GM12872 (cell line): ENCODE measurements at regions not wholly inside any gene's neighbourhood (a gene's known extent, or its start where the extent isn't known, plus 50 kb on each side); places are given as distances from the start of the nearest gene placed in this dataset.

ENCODE experiments used
- TF ChIP-seq, protein P1 (sequence below): IDR thresholded peaks from 3 replicates; pipeline ENCODE4 v1.5.1; 2011; ENCODE audit warnings: low read depth, mild to moderate bottlenecking, low read length, moderate library complexity; ENCODE audit not compliant: insufficient read depth

DNA sequence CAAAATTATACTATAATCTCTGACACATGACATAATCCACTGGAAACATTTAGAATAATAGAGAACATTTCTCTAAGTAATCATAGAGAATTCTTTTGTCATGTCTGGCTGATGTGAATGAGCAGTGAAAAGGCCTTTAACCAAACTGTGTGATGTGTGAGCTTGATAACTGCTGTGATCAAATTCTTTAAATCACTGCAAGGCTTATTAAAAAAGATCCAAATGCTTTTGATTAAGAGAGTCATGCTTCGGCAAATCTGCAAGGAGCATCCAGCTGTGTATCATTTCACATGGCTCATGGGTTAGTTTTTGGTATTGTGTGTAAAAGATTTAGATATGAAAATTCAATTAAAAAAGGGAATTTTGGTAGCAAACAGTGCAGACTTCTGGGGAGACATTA lies 58.6 kb upstream of the TFPI start:
- TF ChIP-seq, protein P1, sequence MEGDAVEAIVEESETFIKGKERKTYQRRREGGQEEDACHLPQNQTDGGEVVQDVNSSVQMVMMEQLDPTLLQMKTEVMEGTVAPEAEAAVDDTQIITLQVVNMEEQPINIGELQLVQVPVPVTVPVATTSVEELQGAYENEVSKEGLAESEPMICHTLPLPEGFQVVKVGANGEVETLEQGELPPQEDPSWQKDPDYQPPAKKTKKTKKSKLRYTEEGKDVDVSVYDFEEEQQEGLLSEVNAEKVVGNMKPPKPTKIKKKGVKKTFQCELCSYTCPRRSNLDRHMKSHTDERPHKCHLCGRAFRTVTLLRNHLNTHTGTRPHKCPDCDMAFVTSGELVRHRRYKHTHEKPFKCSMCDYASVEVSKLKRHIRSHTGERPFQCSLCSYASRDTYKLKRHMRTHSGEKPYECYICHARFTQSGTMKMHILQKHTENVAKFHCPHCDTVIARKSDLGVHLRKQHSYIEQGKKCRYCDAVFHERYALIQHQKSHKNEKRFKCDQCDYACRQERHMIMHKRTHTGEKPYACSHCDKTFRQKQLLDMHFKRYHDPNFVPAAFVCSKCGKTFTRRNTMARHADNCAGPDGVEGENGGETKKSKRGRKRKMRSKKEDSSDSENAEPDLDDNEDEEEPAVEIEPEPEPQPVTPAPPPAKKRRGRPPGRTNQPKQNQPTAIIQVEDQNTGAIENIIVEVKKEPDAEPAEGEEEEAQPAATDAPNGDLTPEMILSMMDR: no peak

DNA sequence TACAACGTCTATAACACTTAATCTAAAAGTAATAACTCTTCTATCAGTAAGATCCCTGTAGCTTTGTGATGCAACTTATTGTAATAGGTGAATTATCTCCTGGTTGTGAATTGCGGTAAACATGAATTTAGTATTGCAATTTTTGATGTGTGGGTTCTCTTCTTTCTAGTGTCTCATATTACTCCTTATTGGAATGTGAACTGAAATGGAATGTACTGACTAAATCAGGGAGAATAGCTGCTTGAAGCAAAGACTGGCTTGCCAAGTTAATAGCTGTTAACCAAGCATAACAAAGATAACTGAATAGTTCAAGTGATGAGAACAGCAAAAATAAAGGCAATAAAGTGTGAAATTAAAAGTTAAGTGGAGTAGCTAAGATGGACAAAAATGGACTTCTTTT lies 60.5 kb upstream of the TFPI start:
- TF ChIP-seq, protein P1: no peak

DNA sequence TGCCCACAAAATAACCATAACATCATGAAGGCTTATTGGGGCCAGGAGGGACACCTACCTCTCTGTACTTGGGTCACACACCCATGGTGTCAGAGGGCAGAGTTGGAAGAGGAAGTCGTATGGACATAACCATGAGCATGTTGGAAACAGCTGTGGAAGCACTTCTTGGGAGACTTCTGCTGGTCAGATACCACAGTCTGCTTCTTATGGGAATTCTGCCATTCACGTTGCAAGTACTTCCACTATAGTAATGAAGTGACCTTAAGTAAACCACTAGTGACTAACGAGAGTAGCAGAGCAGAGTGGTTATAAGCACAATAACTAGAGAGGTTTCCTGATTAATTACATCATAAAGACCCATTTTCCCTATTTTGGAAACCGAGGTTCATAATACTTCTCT lies 61.1 kb upstream of the TFPI start:
- TF ChIP-seq, protein P1: no peak

DNA sequence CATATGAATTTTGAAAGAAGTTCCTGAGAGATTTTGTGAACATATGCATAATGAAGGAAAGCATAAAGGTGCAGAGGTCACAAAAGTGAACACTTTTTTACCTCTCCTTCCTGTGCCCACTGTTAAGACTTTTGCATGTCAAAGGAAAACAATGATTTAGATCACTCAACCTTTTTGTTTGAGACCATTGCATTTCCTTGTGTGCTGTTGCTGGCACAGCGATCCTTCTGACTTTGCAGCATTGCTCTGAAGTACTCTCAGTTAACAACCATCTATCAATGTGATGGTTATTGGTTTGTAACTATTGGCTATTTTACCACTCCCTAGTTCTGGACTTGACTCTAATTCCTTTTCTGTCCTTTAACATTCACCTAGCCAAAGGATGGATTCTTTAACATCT lies 61.7 kb upstream of the TFPI start:
- TF ChIP-seq, protein P1: no peak

DNA sequence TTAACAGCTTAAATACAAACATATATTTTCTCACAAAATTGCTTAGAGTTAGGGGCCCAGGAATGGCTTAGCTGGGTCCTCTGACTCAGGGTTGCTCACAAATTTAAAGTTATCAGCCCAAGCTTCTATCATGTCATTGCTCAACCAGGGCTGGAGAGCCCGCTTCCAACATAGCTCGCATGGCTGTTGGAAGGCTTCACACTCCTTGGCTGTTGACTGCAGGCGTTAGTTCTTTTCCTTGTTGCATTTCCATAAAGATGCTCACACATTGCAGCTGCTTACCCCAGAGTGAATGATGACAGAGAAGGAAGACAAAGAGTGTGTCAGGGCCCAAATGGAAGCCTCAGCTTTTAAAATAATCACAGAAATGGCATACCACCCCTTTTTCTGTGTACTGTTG lies 62.9 kb upstream of the TFPI start:
- TF ChIP-seq, protein P1: no peak

DNA sequence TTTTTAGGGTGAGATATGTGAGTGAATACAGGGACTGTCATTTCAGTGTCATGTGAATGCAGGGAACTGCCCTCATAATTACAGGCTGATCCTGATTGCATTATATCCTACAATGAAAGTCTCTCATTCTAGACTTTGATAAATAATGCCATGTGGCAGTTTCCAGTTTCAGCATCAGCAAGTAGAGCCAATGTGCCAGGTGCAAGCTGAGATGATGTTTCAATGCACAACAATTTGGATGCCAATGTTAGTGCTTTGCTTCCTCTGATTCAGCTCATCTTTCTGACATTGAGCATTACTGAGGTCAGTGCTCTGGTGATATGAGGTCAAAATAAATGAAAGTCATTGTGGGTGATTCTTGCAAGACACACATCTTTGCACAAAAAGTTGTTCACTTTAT lies 63.7 kb upstream of the TFPI start:
- TF ChIP-seq, protein P1: no peak

DNA sequence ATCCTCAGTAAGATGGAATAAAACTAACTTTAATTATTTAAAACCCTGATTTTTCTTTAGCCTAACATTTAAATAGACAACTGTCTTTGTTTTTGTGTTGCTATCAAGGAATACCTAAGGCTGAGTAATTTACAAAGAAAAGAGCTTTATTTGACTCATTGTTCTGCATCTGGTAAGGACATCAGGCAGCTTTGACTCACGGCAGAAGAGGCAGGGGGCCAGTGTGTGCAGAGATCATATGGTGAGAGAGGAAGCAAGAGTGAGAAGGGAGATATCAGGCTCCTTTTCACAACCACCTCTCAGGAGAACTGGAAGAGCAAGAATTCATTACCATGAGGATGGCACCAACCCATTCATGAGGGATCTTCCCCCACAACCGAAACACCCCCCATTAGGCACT lies 64.6 kb upstream of the TFPI start:
- TF ChIP-seq, protein P1: no peak

DNA sequence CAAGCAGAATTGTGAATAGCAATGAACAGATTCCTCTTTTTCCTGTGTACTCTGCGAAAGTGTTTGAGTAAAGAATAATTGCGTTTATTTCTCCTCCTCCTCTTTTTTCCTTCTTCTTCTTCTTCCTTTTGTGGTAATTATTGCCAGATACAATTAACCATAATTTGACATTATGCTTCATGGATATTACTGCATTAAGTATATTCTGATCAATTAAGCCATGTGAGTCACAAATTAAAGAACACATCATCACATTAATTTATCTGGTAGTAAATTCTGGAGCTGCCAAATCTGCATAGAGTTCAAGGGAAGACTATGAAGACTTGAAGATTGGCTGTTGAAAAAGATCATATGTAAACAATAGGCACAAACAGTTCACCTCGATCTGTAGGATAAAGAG lies 72.9 kb upstream of the TFPI start:
- TF ChIP-seq, protein P1: no peak
